ENCODE measurements at regions not wholly inside any gene's neighbourhood (a gene's known extent, or its start where the extent isn't known, plus 50 kb on each side); places are given as distances from the start of the nearest gene placed in this dataset.
A peak's percentile ranks its signal among the peaks of the same experiment; 100 is the strongest.

DNA sequence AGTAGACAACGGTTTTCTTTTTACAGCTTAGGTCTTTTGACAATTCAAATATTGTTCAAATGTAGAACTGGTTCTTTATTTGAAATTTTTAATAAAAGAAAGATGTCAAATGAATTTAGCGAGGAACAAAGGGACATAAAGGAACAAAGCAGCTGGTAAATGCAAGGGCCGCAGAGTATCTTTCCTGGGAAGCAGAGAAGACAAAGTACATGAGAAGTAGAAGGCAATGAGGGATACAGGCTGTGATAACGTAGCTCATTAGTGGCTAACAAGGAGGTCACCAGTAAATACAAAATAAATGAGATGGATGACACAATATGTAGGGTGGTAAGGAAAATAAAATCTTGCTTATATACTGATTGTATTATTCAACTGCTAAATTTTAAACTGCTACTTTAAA is 762.8 kb downstream of the VGLL3 start:
- H3K4me3 ChIP-seq: no peak overlapping the region
- 77 to 79% methylated on average over 4 of the region's 4 CpGs for WGBS, 2 donors
- H3K4me1 ChIP-seq: no peaks in the 10 kb centered on the region
- no peaks in the 10 kb centered on the region for H3K9me3 ChIP-seq
- no peaks in the 10 kb centered on the region for H3K36me3 ChIP-seq (ENCODE audit: low read depth, missing control alignments)
- DNase-seq: no peak
- no peak for TF ChIP-seq CTCF (IDR thresholded peaks at IDR 0.05)
- no peak for TF ChIP-seq POLR2A (IDR thresholded peaks at IDR 0.05)
- intact Hi-C loops (cut with DNase I; ENCODE audit: low total_unique reads): no loop called here
- H3K27ac ChIP-seq: no peak overlapping the region
- no peaks in the 10 kb centered on the region for H3K27me3 ChIP-seq

DNA sequence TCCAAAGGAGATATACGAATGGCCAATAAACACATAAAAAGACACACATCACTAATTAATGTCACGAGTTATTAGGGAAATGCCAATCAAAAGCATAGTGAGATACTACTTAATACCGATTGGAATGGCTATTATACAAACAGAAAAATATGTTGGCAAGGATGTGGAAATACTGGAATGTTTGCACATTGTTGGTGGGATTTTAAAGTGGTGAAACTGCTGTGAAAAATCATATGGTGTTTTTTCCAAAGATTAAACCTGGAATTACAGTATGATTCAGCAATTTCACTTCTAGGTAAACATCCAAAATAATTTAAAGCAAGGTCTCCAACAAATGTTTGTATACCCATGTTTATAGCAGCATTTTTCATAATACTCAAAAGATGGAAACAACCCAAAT is 765.5 kb downstream of the VGLL3 start:
- H3K4me1 ChIP-seq: no peaks in the 10 kb centered on the region
- no peak for DNase-seq
- H3K27me3 ChIP-seq: no peaks in the 10 kb centered on the region
- intact Hi-C loops (cut with DNase I; ENCODE audit: low total_unique reads): no loop called here
- H3K4me3 ChIP-seq: no peak overlapping the region
- no peaks in the 10 kb centered on the region for H3K9me3 ChIP-seq
- TF ChIP-seq POLR2A (IDR thresholded peaks at IDR 0.05): no peak
- no peak for TF ChIP-seq CTCF (IDR thresholded peaks at IDR 0.05)
- H3K27ac ChIP-seq: no peak overlapping the region
- H3K36me3 ChIP-seq (ENCODE audit: low read depth, missing control alignments): no peaks in the 10 kb centered on the region
- WGBS, 2 donors: 73 to 77% methylated on average over 3 of the region's 3 CpGs

DNA sequence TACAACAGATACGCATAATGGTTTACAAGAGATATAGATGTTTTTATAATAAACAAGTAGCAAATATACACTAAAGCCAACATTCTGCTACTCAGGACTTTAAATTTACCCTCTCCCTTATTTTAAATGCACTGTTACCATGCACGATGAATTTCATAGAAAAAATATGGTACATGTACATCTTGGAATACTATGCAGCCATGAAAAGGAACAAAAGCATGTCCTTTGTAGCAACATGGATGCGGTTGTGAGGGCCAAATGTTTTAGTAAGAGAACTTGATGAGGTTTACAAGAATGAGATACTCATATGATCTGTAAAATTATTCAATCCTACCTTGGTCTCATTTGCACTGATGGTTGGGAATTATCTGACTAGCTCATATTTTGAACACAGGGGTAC is 769.3 kb downstream of the VGLL3 start:
- 93 to 96% methylated on average over 3 of the region's 3 CpGs for WGBS, 2 donors
- intact Hi-C loops (cut with DNase I; ENCODE audit: low total_unique reads): no loop called here

DNA sequence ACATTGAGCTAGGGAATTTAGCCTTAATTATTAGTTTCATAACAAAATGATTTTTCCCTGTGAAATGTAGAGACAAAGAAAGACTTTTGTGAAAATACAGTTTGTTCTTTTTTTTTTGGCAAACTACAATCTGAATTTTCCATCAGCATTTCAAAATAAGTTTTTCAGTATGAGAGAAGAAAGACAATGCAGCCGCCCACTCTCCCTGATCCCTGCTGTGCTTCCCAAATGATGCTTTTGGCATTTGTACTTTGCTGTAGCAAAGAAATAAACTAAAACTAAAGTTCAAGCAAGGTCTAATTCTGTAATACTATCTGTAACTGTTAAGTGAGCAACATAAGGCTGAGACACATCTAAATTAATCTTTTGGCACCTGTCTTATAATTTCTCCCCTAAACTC is 782.2 kb downstream of the VGLL3 start:
- intact Hi-C loops (cut with DNase I; ENCODE audit: low total_unique reads): no loop called here
- Histone ChIP-seq H3K27ac (no peak overlapping the region), H3K9me3 (no peaks in the 10 kb centered on the region), H3K4me1 (no peaks in the 10 kb centered on the region), H3K4me3 (no peak overlapping the region), H3K36me3 (ENCODE audit: low read depth, missing control alignments) (no peaks in the 10 kb centered on the region), H3K27me3 (no peaks in the 10 kb centered on the region)
- DNase-seq: peak; percentile 20
- no peak for TF ChIP-seq POLR2A (IDR thresholded peaks at IDR 0.05)
- TF ChIP-seq CTCF (IDR thresholded peaks at IDR 0.05): no peak
- WGBS, 2 donors: 42 to 60% methylated on average over 1 of the region's 1 CpG

More for the DNA sequence above, 769.3 kb downstream of the VGLL3 start:
- H3K4me1 ChIP-seq: no peaks in the 10 kb centered on the region
- no peaks in the 10 kb centered on the region for H3K27me3 ChIP-seq
- no peak for DNase-seq
- no peaks in the 10 kb centered on the region for H3K36me3 ChIP-seq (ENCODE audit: low read depth, missing control alignments)
- no peaks in the 10 kb centered on the region for H3K9me3 ChIP-seq
- no peak for TF ChIP-seq POLR2A (IDR thresholded peaks at IDR 0.05)
- no peak for TF ChIP-seq CTCF (IDR thresholded peaks at IDR 0.05)
- no peak overlapping the region for H3K27ac ChIP-seq
- H3K4me3 ChIP-seq: no peak overlapping the region

DNA sequence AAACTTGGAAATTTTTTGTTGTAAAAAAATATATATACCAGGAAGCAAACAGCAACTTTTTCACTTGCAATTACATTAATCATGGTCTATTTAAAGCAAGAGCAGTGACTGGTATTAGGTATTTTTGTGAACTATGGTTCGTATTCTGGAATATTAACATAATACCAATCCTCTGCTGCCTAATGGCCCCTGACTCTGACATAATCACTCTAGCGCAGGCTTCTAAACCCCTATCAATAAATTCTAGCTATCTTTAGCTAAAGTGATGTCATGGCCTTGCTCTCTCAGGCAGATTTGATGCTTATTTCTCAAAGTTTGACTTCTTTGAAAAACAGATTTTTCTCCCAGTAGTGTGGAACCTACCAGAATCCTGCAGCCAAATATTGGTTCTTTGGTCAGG is 808.3 kb downstream of the VGLL3 start:
- no peaks in the 10 kb centered on the region for H3K36me3 ChIP-seq (ENCODE audit: low read depth, missing control alignments)
- TF ChIP-seq POLR2A (IDR thresholded peaks at IDR 0.05) (no peak), CTCF (IDR thresholded peaks at IDR 0.05) (no peak)

More for the DNA sequence above, 808.3 kb downstream of the VGLL3 start:
- no peak overlapping the region for H3K4me3 ChIP-seq
- no peaks in the 10 kb centered on the region for H3K27me3 ChIP-seq
- no peak overlapping the region for H3K27ac ChIP-seq
- no peak for DNase-seq
- H3K9me3 ChIP-seq: no peaks in the 10 kb centered on the region
- 92% methylated on average over 2 of the region's 2 CpGs for WGBS, 2 donors
- no peaks in the 10 kb centered on the region for H3K4me1 ChIP-seq
- intact Hi-C loops (cut with DNase I; ENCODE audit: low total_unique reads): no loop called here

Data from testis (tissue), 2 donors.